IPS-18a (cell line): ENCODE measurements at regions not wholly inside any gene's neighbourhood (a gene's known extent, or its start where the extent isn't known, plus 50 kb on each side); places are given as distances from the start of the nearest gene placed in this dataset.
"Not testable (repeated sequence)": the region's sequence is repeated elsewhere in the genome, so short reads cannot be mapped to it uniquely, and the experiment has no call there.

ENCODE experiments used
- H3K27ac ChIP-seq: one replicate; pipeline ENCODE4 v1.5.1; 2013; ENCODE audit warnings: low read length
- H3K27me3 ChIP-seq: one replicate; pipeline ENCODE4 v1.6.1; 2013; ENCODE audit warnings: mild to moderate bottlenecking, low read length; ENCODE audit not compliant: control insufficient read depth, insufficient read depth
- H3K36me3 ChIP-seq: one replicate; pipeline ENCODE4 v1.6.1; 2013; ENCODE audit warnings: low read depth, low read length; ENCODE audit not compliant: control insufficient read depth
- H3K4me1 ChIP-seq: one replicate; pipeline ENCODE4 v1.6.1; 2013; ENCODE audit warnings: low read depth, low read length; ENCODE audit not compliant: control insufficient read depth
- H3K4me3 ChIP-seq: one replicate; pipeline ENCODE4 v1.5.1; 2013; ENCODE audit warnings: low read length
- H3K9ac ChIP-seq: one replicate; pipeline ENCODE4 v1.6.1; 2013; ENCODE audit warnings: mild to moderate bottlenecking, low read length, moderate library complexity
- H3K9me3 ChIP-seq: one replicate; pipeline ENCODE4 v1.6.1; 2013; ENCODE audit warnings: low read depth, low read length; ENCODE audit not compliant: control insufficient read depth

DNA sequence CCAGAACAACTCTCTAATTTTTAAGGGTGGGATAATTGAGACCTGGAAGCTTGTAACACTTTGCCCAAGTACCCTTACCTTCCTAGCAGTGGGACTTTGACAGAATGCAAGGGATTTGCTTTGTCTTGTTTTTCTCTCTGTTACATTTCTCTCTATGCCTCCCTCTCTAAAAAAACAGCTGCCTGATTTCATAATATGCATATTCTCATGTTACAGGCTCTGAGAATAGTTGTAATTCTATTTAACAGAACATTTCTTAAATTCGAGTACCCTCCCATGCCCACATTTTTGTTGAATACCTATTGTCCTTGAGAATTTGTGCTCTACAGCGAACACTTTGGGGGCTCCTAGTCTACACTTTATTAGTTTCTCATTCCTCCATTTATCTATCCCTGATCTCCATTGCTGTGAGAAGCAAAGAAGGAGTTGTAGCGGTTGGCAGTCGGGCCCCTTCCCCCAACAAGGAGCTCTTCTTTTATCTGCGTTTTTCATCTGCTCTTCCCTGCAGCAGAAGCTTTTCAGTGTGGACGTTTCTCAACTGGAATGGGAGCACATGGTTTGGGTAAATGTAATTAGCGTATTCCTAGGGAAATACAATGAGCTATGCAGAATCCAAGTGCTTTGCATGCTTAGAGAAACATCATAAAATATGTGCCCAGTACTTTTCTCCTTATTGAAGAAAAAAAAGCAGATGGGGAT lies 117.7 kb upstream of the CCDC90B start:
- Histone ChIP-seq H3K9me3 (no peaks in the 10 kb centered on the region), H3K4me3 (no peak overlapping the region), H3K27me3 (no peaks in the 10 kb centered on the region), H3K9ac (no peak overlapping the region), H3K4me1 (peaks cover 7% of the 10 kb centered on the region), H3K36me3 (no peaks in the 10 kb centered on the region), H3K27ac (no peak overlapping the region)

DNA sequence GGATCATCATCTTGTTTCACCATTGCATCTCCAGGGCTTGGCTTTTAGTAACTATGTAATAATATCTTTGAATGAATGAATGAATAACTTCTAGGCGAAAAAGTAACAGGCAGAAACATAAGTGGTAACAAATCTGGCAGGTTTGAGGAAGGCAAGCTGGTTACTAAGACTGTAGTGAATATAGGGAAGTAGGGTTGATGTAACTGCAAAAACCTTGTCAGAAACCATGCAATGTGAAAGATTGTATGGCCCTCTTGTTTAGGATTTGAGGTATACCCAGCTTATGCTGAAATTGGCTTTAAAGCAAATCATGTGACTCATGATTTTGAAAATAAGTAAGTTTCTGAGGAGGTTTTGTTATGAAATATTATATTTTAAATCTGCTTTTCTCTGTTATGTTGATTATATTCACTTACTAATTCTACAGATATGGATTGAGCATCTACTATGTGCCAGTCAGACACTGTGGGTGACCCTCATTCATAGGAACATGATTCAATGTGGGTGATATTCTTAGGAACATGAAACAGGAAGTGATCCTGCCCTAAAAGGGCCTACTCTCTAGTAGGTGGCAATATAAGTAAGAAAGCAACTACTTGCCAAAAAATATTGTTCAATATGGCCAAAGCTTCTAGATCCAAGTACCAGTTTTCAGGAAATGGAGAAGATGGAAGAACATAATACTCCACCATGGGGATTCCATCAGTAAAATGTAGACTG lies 115.5 kb upstream of the CCDC90B start:
- Histone ChIP-seq H3K4me3 (no peak overlapping the region), H3K4me1 (peaks cover 7% of the 10 kb centered on the region), H3K27ac (no peak overlapping the region), H3K27me3 (no peaks in the 10 kb centered on the region), H3K36me3 (no peaks in the 10 kb centered on the region), H3K9me3 (no peaks in the 10 kb centered on the region), H3K9ac (no peak overlapping the region)

DNA sequence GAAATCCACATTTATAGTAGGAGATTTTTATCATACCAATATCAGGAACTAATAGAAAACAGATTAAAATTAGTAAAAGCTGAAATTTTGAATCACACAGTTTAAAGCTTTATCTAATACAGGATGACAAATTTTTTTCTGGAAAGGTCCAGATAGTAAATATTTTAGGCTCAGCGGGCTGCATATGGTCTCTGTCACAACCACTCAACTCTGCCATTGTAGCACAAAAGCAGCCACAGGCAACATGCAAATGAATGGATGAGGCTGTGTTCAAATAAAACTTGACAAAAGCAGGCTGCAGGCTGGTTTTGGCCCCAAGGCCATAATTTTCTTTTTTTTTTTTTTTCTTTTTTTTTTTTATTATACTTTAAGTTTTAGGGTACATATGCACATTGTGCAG lies 108.2 kb upstream of the CCDC90B start:
- Histone ChIP-seq H3K27ac (no peak overlapping the region), H3K4me3 (no peak overlapping the region), H3K4me1 (no peaks in the 10 kb centered on the region), H3K36me3 (no peaks in the 10 kb centered on the region), H3K9ac (no peak overlapping the region), H3K27me3 (no peaks in the 10 kb centered on the region), H3K9me3 (no peaks in the 10 kb centered on the region)

DNA sequence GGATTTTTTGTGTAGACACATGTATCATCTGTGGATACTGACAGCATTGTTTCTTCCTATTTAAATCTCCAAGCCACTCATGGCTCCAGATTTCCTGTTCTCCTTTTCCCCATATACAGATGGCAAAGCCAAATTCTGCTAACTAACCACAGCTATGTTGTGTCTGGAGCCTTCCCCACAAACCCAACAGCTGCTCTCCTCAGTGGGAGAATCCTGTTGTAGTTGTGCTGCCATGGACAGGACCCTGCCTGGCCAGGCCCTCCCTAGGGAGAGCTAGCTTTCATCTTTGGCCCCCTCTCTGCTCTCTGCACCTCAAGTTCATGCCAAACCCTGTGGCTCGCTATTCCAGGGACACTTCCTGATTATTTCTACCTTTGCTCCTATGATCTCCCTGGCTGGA lies 106.4 kb upstream of the CCDC90B start:
- Histone ChIP-seq H3K4me3 (no peak overlapping the region), H3K9ac (no peak overlapping the region), H3K27me3 (no peaks in the 10 kb centered on the region), H3K36me3 (no peaks in the 10 kb centered on the region), H3K4me1 (no peaks in the 10 kb centered on the region), H3K27ac (no peak overlapping the region), H3K9me3 (no peaks in the 10 kb centered on the region)

- H3K4me1 ChIP-seq: no peaks in the 10 kb centered on the region
- no peaks in the 10 kb centered on the region for H3K36me3 ChIP-seq
- no peaks in the 10 kb centered on the region for H3K9me3 ChIP-seq
- H3K27me3 ChIP-seq: no peaks in the 10 kb centered on the region
- no peak overlapping the region for H3K27ac ChIP-seq
- H3K9ac ChIP-seq: no peak overlapping the region
- no peak overlapping the region for H3K4me3 ChIP-seq
Measured at GRCh38 chr11:83389975-83390374, 103.8 kb upstream of the CCDC90B start.

DNA sequence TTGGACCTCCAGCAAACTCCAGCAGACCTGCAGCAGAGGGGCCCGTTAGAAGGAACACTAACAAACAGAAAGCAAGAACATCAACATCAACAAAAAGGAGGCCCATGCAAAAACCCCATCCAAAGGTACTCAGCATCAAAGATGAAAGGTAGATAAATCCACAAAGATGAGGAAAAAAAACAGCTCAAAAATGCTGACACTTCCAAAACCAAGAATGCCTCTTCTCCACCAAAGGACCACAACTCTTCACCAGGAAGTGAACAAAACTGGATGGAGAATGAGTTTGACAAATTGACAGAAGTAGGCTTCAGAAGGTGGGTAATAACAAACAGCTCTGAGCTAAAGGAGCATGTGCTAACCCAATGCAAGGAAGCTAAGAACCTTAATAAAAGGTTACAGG lies 97.7 kb upstream of the CCDC90B start:
- not testable (repeated sequence) for H3K4me1 ChIP-seq, H3K27me3 ChIP-seq, H3K4me3 ChIP-seq, H3K9ac ChIP-seq, H3K9me3 ChIP-seq, H3K36me3 ChIP-seq, H3K27ac ChIP-seq

DNA sequence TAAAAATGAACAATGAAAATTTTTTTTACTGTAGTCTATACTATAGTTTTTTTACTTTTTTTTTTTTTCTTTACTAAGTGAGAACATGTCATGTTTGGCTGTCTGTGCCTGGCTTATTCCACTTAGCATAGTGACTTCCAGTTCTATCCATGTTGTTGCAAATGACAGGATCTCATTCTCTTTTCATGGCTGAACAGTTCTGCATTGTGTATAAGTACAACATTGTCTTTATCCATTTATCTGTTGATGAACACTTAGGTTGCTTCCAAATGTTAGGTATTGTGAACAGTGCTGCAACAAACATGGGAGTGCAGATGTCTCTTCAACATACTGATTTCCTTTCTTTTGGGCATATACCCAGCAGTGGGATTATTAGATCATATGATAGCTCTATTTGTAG lies 88.1 kb upstream of the CCDC90B start:
- H3K9ac ChIP-seq: no peak overlapping the region
- H3K27ac ChIP-seq: no peak overlapping the region
- no peak overlapping the region for H3K4me3 ChIP-seq
- no peaks in the 10 kb centered on the region for H3K27me3 ChIP-seq
- no peaks in the 10 kb centered on the region for H3K9me3 ChIP-seq
- H3K4me1 ChIP-seq: no peaks in the 10 kb centered on the region
- no peaks in the 10 kb centered on the region for H3K36me3 ChIP-seq

- peaks cover 16% of the 10 kb centered on the region for H3K9me3 ChIP-seq
- no peak overlapping the region for H3K9ac ChIP-seq
- no peak overlapping the region for H3K4me3 ChIP-seq
- no peaks in the 10 kb centered on the region for H3K27me3 ChIP-seq
- H3K27ac ChIP-seq: no peak overlapping the region
- no peaks in the 10 kb centered on the region for H3K36me3 ChIP-seq
- no peaks in the 10 kb centered on the region for H3K4me1 ChIP-seq
Measured at GRCh38 chr11:83371489-83371888, 85.3 kb upstream of the CCDC90B start.

DNA sequence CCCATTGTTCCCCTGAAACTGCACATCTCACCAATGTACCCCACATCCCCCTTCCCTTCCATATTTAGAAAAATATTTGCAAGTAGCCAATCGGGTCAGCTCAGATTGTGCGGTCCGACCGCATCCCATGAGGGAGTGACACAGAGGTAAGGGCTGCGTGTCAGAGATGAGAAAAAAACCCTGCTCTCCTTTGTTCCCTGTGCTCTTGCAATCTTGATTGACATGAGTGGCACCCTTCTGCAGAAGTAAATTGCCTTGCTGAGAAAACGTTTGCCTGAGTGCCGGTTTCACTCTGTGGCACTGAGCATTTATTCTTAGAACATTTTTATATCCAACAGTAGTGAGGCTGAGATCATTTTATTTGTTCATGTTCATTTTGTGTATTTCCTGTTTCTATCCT lies 81.6 kb upstream of the CCDC90B start:
- H3K4me1 ChIP-seq: peaks cover 25% of the 10 kb centered on the region
- H3K9ac ChIP-seq: no peak overlapping the region

GRCh38 chr11:83364500-83365045 lies 78.4 kb upstream of the CCDC90B start:
- Histone ChIP-seq H3K4me1 (peaks cover 27% of the 10 kb centered on the region), H3K27ac (no peak overlapping the region), H3K36me3 (no peaks in the 10 kb centered on the region), H3K9me3 (peaks cover 16% of the 10 kb centered on the region), H3K9ac (no peak overlapping the region), H3K27me3 (no peaks in the 10 kb centered on the region), H3K4me3 (no peak overlapping the region)

More for the DNA sequence above, 81.6 kb upstream of the CCDC90B start:
- Histone ChIP-seq H3K27ac (no peak overlapping the region), H3K36me3 (no peaks in the 10 kb centered on the region), H3K4me3 (no peak overlapping the region), H3K9me3 (peaks cover 16% of the 10 kb centered on the region), H3K27me3 (no peaks in the 10 kb centered on the region)

DNA sequence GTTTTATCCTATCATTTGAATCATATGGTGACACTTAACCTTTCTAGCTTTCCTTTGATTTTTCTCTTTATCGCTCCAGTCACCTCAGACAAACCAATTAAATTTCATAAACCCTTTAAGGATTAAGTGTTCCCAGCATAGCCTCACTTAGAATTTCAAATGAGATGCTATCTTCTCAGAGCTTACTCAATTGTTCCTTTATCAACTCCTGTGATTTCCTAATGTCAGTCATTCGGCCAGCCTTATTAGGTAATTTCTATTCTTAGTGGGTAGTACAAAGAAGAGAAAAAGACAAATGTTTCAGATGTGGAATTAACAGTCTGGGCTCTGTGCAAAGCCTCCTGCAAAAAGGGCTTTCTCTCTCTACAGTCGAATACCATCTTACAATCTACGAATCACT lies 77.1 kb upstream of the CCDC90B start:
- Histone ChIP-seq H3K4me1 (peaks cover 27% of the 10 kb centered on the region), H3K27me3 (no peaks in the 10 kb centered on the region), H3K9ac (no peak overlapping the region), H3K9me3 (peaks cover 11% of the 10 kb centered on the region), H3K4me3 (no peak overlapping the region), H3K27ac (peak overlapping the region; percentile 17), H3K36me3 (no peaks in the 10 kb centered on the region)

DNA sequence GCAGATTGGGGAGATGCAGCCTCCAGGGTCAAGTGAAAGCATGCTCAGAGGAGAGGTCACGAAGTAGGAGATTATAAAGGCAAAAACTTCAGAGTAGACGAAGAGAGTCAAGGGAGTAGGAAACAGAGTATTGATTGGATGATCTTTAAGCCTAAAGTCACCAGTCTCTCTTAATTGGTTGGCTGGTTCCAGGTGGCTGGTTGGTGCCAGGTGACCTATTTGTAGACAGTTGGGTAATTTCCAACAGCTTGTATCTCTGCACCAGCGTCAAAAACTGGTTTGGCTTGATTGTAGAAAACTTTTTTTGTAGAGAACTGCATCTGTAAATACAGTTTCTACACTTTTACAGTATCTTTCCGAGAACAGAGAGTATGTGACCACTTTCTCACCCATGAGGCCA lies 75.7 kb upstream of the CCDC90B start:
- Histone ChIP-seq H3K4me3 (no peak overlapping the region), H3K36me3 (no peaks in the 10 kb centered on the region), H3K9me3 (peaks cover 4% of the 10 kb centered on the region), H3K27ac (no peak overlapping the region), H3K27me3 (no peaks in the 10 kb centered on the region), H3K9ac (no peak overlapping the region), H3K4me1 (peaks cover 27% of the 10 kb centered on the region)
